HepG2 (cell line): ENCODE measurements at regions not wholly inside any gene's neighbourhood (a gene's known extent, or its start where the extent isn't known, plus 50 kb on each side); places are given as distances from the start of the nearest gene placed in this dataset.

Experiments used
- ATAC-seq: fragments of 200-7000 bp; cut with Tn5 transposase; 3 replicates; pipeline ENCODE4 v1.9.1; 2020; ENCODE audit warnings: mild to moderate bottlenecking, moderate library complexity
- BruUV-seq: library from RNA; stranded (reverse); fragments of 400-500 nt; replicated peaks from 2 replicates; lab custom pipeline; 2021; lab: Mats Ljungman, UMichigan
- CTCF ChIA-PET: fragments of 300-600 bp; formaldehyde crosslinking; extraction: SDS; loops from one replicate; lab custom pipeline; 2021; ENCODE audit warnings: low total read pairs, inconsistent platforms, low intra/inter-chr PET ratio; lab: Yijun Ruan, JAX
- POLR2A ChIA-PET: fragments of 350-600 bp; sonication (Branson Sonifier 250); formaldehyde crosslinking; loops from one replicate; lab custom pipeline; 2020; ENCODE audit warnings: antibody characterized with exemption, inconsistent platforms; lab: Yijun Ruan, JAX
- DNase-seq: peaks from one replicate; pipeline ENCODE4 v3.0.0-alpha.2; 2015; ENCODE audit warnings: low spot score
- FAIRE-seq: peaks from 3 replicates; lab custom pipeline; 2011; peaks lifted over from hg19 to GRCh38; lab: Jason Lieb, UNC
- H2AFZ ChIP-seq: one replicate; pipeline ENCODE4 v1.6.1; 2011; ENCODE audit warnings: low read length, inconsistent platforms
- H3K27ac ChIP-seq: fragments of 300-600 bp; 3 replicates; pipeline ENCODE4 v1.8.0; 2011; ENCODE audit warnings: mixed run types, mild to moderate bottlenecking, mixed read lengths, low read length, inconsistent platforms; ENCODE audit not compliant: insufficient read depth; ENCODE audit errors: extremely low read length
- H3K27me3 ChIP-seq, 2 experiments: fragments of 200-600 bp in 1 of 2; 2 replicates in 1 of 2; 3 replicates in 1 of 2; pipeline versions ENCODE4 v1.6.0 to v1.8.0; 2011; ENCODE audit warnings: low read length in 2 of 2, mild to moderate bottlenecking in 2 of 2, moderate library complexity in 2 of 2, inconsistent platforms in 1 of 2; ENCODE audit not compliant: insufficient read depth in 2 of 2, control insufficient read depth in 1 of 2
- H3K36me3 ChIP-seq, 2 experiments: fragments of 200-600 bp in 1 of 2; replicated peaks in 1 of 2; 2 replicates in 1 of 2; 3 replicates in 1 of 2; pipeline versions ENCODE4 v1.5.1 to v1.8.0; 2011; ENCODE audit warnings: low read length in 2 of 2, inconsistent platforms in 1 of 2; ENCODE audit not compliant: insufficient read depth in 2 of 2, control insufficient read depth in 1 of 2
- H3K4me1 ChIP-seq: 2 replicates; pipeline ENCODE4 v1.5.1; 2012; ENCODE audit warnings: low read length, inconsistent platforms; ENCODE audit not compliant: insufficient read depth
- H3K4me2 ChIP-seq: 2 replicates; pipeline ENCODE4 v1.6.0; 2011; ENCODE audit warnings: low read depth, low read length, inconsistent platforms
- H3K4me3 ChIP-seq, 3 experiments: fragments of 200-600 bp in 1 of 3; sonication (generic), shearing (Covaris generic) in 1 of 3; replicated peaks in 1 of 3; 2 replicates each; pipeline ENCODE4 v1.5.1; 2011 to 2016; ENCODE audit warnings: low read length in 3 of 3, inconsistent platforms in 2 of 3, low read depth in 2 of 3, mild to moderate bottlenecking in 2 of 3, control low read depth in 1 of 3, mixed read lengths in 1 of 3; ENCODE audit not compliant: insufficient read depth in 1 of 3
- H3K79me2 ChIP-seq: one replicate; pipeline ENCODE4 v1.6.1; 2011; ENCODE audit warnings: low read length, inconsistent platforms; ENCODE audit not compliant: insufficient read depth
- H3K9ac ChIP-seq: 2 replicates; pipeline ENCODE4 v1.6.0; 2011; ENCODE audit warnings: mild to moderate bottlenecking, low read depth, low read length, inconsistent platforms; ENCODE audit not compliant: insufficient read depth
- H3K9me3 ChIP-seq: 2 replicates; pipeline ENCODE4 v1.5.1; 2012; ENCODE audit warnings: mild to moderate bottlenecking, low read length
- H4K20me1 ChIP-seq: 2 replicates; pipeline ENCODE4 v1.6.0; 2011; ENCODE audit warnings: inconsistent platforms, mild to moderate bottlenecking, low read length, moderate library complexity; ENCODE audit not compliant: insufficient read depth
- CEBPB ChIP-seq: IDR thresholded peaks from 2 replicates; pipeline ENCODE4 v1.6.1; 2011; ENCODE audit warnings: low read depth, low read length, improper control_type of control experiment, borderline replicate concordance
- HDAC2 ChIP-seq: sonication (generic); formaldehyde crosslinking; IDR thresholded peaks from 2 replicates; pipeline ENCODE4 v1.4.0; 2020; ENCODE audit warnings: missing genetic modification reagents
- MLX ChIP-seq: IDR thresholded peaks from 2 replicates; pipeline ENCODE4 v1.6.1; 2016
- SOX13 ChIP-seq, 3 experiments: fragments of 450-650 bp in 1 of 3; sonication (generic) in 1 of 3; formaldehyde crosslinking in 1 of 3; IDR thresholded peaks in 2 of 3; conservative IDR thresholded peaks in 1 of 3; 2 replicates each; pipeline versions ENCODE4 v1.5.0 to v1.6.1; 2016 to 2020; ENCODE audit warnings: antibody characterized with exemption in 1 of 3, mild to moderate bottlenecking in 1 of 3, missing compliant biosample characterization in 1 of 3, missing genetic modification reagents in 1 of 3, moderate library complexity in 1 of 3
- STAG1 ChIP-seq: sonication (generic); formaldehyde crosslinking; IDR thresholded peaks from 2 replicates; pipeline ENCODE4 v1.4.0; 2020; ENCODE audit warnings: missing genetic modification reagents
- YEATS2 ChIP-seq: sonication (generic); formaldehyde crosslinking; IDR thresholded peaks from 2 replicates; pipeline ENCODE4 v1.4.0; 2020; ENCODE audit warnings: missing genetic modification reagents, borderline replicate concordance
- ZNF550 ChIP-seq: sonication (generic); formaldehyde crosslinking; IDR thresholded peaks from 2 replicates; pipeline ENCODE4 v1.4.0; 2020; ENCODE audit warnings: mild to moderate bottlenecking, missing genetic modification reagents, borderline replicate concordance
- ZNF777 ChIP-seq: sonication (generic); formaldehyde crosslinking; IDR thresholded peaks from 2 replicates; pipeline ENCODE4 v1.4.0; 2020; ENCODE audit warnings: missing genetic modification reagents
- ZNF816 ChIP-seq: sonication (generic); formaldehyde crosslinking; IDR thresholded peaks from 2 replicates; pipeline ENCODE4 v1.8.0; 2022; ENCODE audit warnings: missing genetic modification reagents, mild to moderate bottlenecking, borderline replicate concordance
- WGBS: methylation state at CpG from one replicate; pipeline ENCODE4 v1.1.6; 2017; ENCODE audit warnings: low lambda C conversion rate; 5-methylcytosine and 5-hydroxymethylcytosine counted together
- in situ Hi-C: cut with HindIII; loops from 2 replicates; pipeline ENCODE4 v1.10.0; 2017; ENCODE audit warnings: low pct_unique_long_range_greater_than_20kb; ENCODE audit not compliant: extremely low pct_ligation_motif_present
- intact Hi-C: fragments of 100-400 bp; cut with micrococcal nuclease; formaldehyde crosslinking; loops from one replicate; pipeline ENCODE4 v1.10.0; 2022; ENCODE audit not compliant: unreplicated experiment
- TF ChIP-seq, protein P1 (sequence below): sonication (generic); formaldehyde crosslinking; IDR thresholded peaks from 2 replicates; pipeline ENCODE4 v1.5.0; 2020; ENCODE audit warnings: mild to moderate bottlenecking, missing genetic modification reagents, moderate library complexity

DNA sequence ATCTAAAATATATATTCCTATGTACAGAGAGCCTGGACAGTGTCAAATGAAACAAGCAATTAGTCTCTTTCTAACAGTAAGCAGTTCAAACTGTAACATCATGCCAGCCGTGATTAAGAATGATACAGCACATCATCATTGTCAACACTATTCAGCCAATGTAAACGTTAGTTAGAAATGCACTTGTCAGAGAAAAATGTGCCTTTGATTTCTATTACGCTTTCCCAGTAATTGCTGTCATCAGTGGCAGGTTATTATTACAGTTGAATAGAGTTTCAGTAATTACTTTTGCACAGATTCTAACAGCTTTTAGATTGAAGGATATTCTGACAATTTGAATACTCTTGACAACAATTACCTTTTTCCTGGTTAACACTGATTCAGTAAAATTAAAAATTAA lies 1007.1 kb downstream of the SH3BGRL start:
- DNase-seq (no peak), FAIRE-seq (no peak), ATAC-seq (no peak)
- ChIA-PET CTCF (no interaction called here), POLR2A (no interaction called here)
- intact Hi-C loops, result no loop called here
- peaks cover 18% of the 10 kb centered on the region; the same call in 1 of the 2 replicates for H3K9me3 ChIP-seq
- no peak overlapping the region for H3K4me2 ChIP-seq
- no peaks in the 10 kb centered on the region for H3K4me1 ChIP-seq
- H3K27me3 ChIP-seq, result no peaks in the 10 kb centered on the region
- BruUV-seq, result no TSS peak
- no peak overlapping the region for H2AFZ ChIP-seq
- no peaks in the 10 kb centered on the region for H3K79me2 ChIP-seq
- 6% methylated on average over 3 of the region's 3 CpGs for WGBS
- TF ChIP-seq ZNF777 (CRISPR knock-in tag) (no peak), ZNF550 (CRISPR knock-in tag) (no peak), ZNF816 (CRISPR knock-in tag) (no peak), HDAC2 (CRISPR knock-in tag) (no peak), YEATS2 (CRISPR knock-in tag) (no peak)
- no peak overlapping the region for H3K27ac ChIP-seq
- in situ Hi-C loops, result no loop called here
- no peak overlapping the region for H3K9ac ChIP-seq
- no peak overlapping the region for H3K4me3 ChIP-seq
- no peaks in the 10 kb centered on the region for H3K36me3 ChIP-seq
- H4K20me1 ChIP-seq, result no peaks in the 10 kb centered on the region

GRCh38 chrX:82218361-82218760 lies 1016.5 kb downstream of the SH3BGRL start:
- no peaks in the 10 kb centered on the region for H3K27me3 ChIP-seq
- WGBS, result 0% methylated on average over 2 of the region's 2 CpGs
- CTCF ChIA-PET, result no interaction called here
- H3K4me1 ChIP-seq, result no peaks in the 10 kb centered on the region
- POLR2A ChIA-PET, result no interaction called here
- no peaks in the 10 kb centered on the region for H3K79me2 ChIP-seq
- 0 out of 2 replicates have a peak, but pooled peaks have one; percentile 15 for TF ChIP-seq STAG1 (CRISPR knock-in tag)
- 0 out of 2 replicates have a peak, but pooled peaks have one; percentile 36 for TF ChIP-seq CEBPB
- TF ChIP-seq, protein P1, sequence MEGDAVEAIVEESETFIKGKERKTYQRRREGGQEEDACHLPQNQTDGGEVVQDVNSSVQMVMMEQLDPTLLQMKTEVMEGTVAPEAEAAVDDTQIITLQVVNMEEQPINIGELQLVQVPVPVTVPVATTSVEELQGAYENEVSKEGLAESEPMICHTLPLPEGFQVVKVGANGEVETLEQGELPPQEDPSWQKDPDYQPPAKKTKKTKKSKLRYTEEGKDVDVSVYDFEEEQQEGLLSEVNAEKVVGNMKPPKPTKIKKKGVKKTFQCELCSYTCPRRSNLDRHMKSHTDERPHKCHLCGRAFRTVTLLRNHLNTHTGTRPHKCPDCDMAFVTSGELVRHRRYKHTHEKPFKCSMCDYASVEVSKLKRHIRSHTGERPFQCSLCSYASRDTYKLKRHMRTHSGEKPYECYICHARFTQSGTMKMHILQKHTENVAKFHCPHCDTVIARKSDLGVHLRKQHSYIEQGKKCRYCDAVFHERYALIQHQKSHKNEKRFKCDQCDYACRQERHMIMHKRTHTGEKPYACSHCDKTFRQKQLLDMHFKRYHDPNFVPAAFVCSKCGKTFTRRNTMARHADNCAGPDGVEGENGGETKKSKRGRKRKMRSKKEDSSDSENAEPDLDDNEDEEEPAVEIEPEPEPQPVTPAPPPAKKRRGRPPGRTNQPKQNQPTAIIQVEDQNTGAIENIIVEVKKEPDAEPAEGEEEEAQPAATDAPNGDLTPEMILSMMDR (CRISPR knock-in tag), result peak; percentile 20; the same call in 1 of the 2 replicates
- no peak for TF ChIP-seq MLX (CRISPR knock-in tag)
- TF ChIP-seq SOX13 (IDR thresholded peaks at IDR 0.05), result no peak
- no peak for TF ChIP-seq SOX13 (CRISPR knock-in tag; conservative IDR thresholded peaks at IDR 0.05 in 1 of 2, IDR thresholded peaks at IDR 0.05 in 1 of 2)
- H3K9ac ChIP-seq, result no peak overlapping the region
- no peak overlapping the region for H3K27ac ChIP-seq
- in situ Hi-C loops (no loop called here), intact Hi-C loops (loop anchor here (10.0 kb wide), 1 partner anchor 1416 kb away; no protein-coding TSS in a partner anchor)
- H2AFZ ChIP-seq, result no peak overlapping the region
- FAIRE-seq (no peak), ATAC-seq (peak; percentile 42), DNase-seq (peak; percentile 0)
- H3K4me3 ChIP-seq, result no peak overlapping the region
- no peaks in the 10 kb centered on the region for H4K20me1 ChIP-seq
- no peaks in the 10 kb centered on the region for H3K36me3 ChIP-seq
- no TSS peak for BruUV-seq
- no peak overlapping the region for H3K4me2 ChIP-seq
- peaks cover 14% of the 10 kb centered on the region for H3K9me3 ChIP-seq
